ENCODE measurements at regions not wholly inside any gene's neighbourhood (a gene's known extent, or its start where the extent isn't known, plus 50 kb on each side); places are given as distances from the start of the nearest gene placed in this dataset.

GRCh38 chr5:3385991-3386519 is 209.6 kb upstream of the IRX1 start:
- no peaks in the 10 kb centered on the region for H3K9me3 ChIP-seq (ENCODE audit: control insufficient read depth, insufficient read depth, low read depth, low read length)
- BruUV-seq (replicated peaks): no TSS peak
- H3K4me3 ChIP-seq (ENCODE audit: low read depth in 2 of 2, low read length in 2 of 2): no peak overlapping the region
- TF ChIP-seq REST (IDR thresholded peaks at IDR 0.05; ENCODE audit: insufficient read depth in 1 of 2, low read depth in 2 of 2, low read length in 1 of 2) (no peak), SIN3A (IDR thresholded peaks at IDR 0.05; ENCODE audit: borderline replicate concordance, insufficient read depth, low read depth, low read length) (no peak), TCF7L2 (IDR thresholded peaks at IDR 0.05; ENCODE audit: low read depth, low read length) (no peak), POLR2AphosphoS5 (IDR thresholded peaks at IDR 0.05; ENCODE audit: low read depth, low read length) (no peak)
- TF ChIP-seq, protein P1, sequence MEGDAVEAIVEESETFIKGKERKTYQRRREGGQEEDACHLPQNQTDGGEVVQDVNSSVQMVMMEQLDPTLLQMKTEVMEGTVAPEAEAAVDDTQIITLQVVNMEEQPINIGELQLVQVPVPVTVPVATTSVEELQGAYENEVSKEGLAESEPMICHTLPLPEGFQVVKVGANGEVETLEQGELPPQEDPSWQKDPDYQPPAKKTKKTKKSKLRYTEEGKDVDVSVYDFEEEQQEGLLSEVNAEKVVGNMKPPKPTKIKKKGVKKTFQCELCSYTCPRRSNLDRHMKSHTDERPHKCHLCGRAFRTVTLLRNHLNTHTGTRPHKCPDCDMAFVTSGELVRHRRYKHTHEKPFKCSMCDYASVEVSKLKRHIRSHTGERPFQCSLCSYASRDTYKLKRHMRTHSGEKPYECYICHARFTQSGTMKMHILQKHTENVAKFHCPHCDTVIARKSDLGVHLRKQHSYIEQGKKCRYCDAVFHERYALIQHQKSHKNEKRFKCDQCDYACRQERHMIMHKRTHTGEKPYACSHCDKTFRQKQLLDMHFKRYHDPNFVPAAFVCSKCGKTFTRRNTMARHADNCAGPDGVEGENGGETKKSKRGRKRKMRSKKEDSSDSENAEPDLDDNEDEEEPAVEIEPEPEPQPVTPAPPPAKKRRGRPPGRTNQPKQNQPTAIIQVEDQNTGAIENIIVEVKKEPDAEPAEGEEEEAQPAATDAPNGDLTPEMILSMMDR (IDR thresholded peaks at IDR 0.05): no peak
- CTCF ChIA-PET: no interaction called here
- no peaks in the 10 kb centered on the region for H3K36me3 ChIP-seq (ENCODE audit: control insufficient read depth, insufficient read depth, low read length)
- DNase-seq (ENCODE audit: low read depth, low spot score) (no peak), ATAC-seq (no peak)
- POLR2A ChIA-PET: no interaction called here
- no peaks in the 10 kb centered on the region for H3K4me1 ChIP-seq (ENCODE audit: control insufficient read depth, insufficient read depth, low read length)
- H3K27ac ChIP-seq (ENCODE audit: low read length): no peak overlapping the region
- intact Hi-C loops (cut with micrococcal nuclease; ENCODE audit: unreplicated experiment): no loop called here
- in situ Hi-C loops (cut with HindIII; ENCODE audit: low pct_unique_long_range_greater_than_20kb, low sequenced_read_pairs): no loop called here
- no peaks in the 10 kb centered on the region for H3K27me3 ChIP-seq (ENCODE audit: control insufficient read depth, insufficient read depth, low read length)

DNA sequence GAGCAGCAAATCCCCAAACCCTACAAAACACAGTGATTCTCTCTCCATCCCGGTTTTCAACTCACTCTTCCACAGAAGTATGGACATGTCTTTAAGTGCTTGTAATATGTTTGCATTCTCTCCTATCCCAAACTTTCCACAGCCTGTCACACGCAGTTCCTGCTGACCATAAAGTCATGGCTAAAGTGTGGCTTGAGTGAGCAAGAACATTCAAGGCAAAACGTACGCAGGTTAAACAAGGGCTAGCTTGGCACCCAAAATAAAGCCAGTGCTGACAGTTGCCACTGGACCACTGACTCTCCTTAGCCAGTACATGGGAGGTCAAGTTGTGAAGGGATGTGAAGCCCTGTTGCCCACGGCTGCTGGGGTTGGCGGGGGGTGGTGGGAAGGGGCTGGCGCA is 211.1 kb upstream of the IRX1 start:
- no TSS peak for BruUV-seq (replicated peaks)
- no peaks in the 10 kb centered on the region for H3K27me3 ChIP-seq (ENCODE audit: control insufficient read depth, insufficient read depth, low read length)
- intact Hi-C loops (cut with micrococcal nuclease; ENCODE audit: unreplicated experiment): no loop called here
- no peak overlapping the region for H3K4me3 ChIP-seq (ENCODE audit: low read depth in 2 of 2, low read length in 2 of 2)
- TF ChIP-seq, protein P1 (IDR thresholded peaks at IDR 0.05): no peak
- TF ChIP-seq REST (IDR thresholded peaks at IDR 0.05; ENCODE audit: insufficient read depth in 1 of 2, low read depth in 2 of 2, low read length in 1 of 2) (no peak), SIN3A (IDR thresholded peaks at IDR 0.05; ENCODE audit: borderline replicate concordance, insufficient read depth, low read depth, low read length) (no peak), POLR2AphosphoS5 (IDR thresholded peaks at IDR 0.05; ENCODE audit: low read depth, low read length) (no peak), TCF7L2 (IDR thresholded peaks at IDR 0.05; ENCODE audit: low read depth, low read length) (no peak)
- POLR2A ChIA-PET: no interaction called here
- no peak overlapping the region for H3K27ac ChIP-seq (ENCODE audit: low read length)
- CTCF ChIA-PET: no interaction called here
- in situ Hi-C loops (cut with HindIII; ENCODE audit: low pct_unique_long_range_greater_than_20kb, low sequenced_read_pairs): no loop called here
- H3K4me1 ChIP-seq (ENCODE audit: control insufficient read depth, insufficient read depth, low read length): no peaks in the 10 kb centered on the region
- no peaks in the 10 kb centered on the region for H3K9me3 ChIP-seq (ENCODE audit: control insufficient read depth, insufficient read depth, low read depth, low read length)
- H3K36me3 ChIP-seq (ENCODE audit: control insufficient read depth, insufficient read depth, low read length): no peaks in the 10 kb centered on the region
- no peak for DNase-seq (ENCODE audit: low read depth, low spot score)
- no peak for ATAC-seq

Measured in Panc1 (cell line).